Anterior cingulate cortex (tissue), 58 donors: ENCODE measurements at regions not wholly inside any gene's neighbourhood (a gene's known extent, or its start where the extent isn't known, plus 50 kb on each side); places are given as distances from the start of the nearest gene placed in this dataset.
"Not testable (repeated sequence)": the region's sequence is repeated elsewhere in the genome, so short reads cannot be mapped to it uniquely, and the experiment has no call there.

Experiments
- DNase-seq, 58 donors: peaks; one replicate each; lab custom pipeline; 2025; lab: John Stamatoyannopoulos, UW

- no peak for DNase-seq
Observed at GRCh38 chr11:90438069-90438468, 215.2 kb upstream of the CHORDC1 start.

- DNase-seq, result no peak
Observed at GRCh38 chr11:90434858-90435257, 212.0 kb upstream of the CHORDC1 start.

DNA sequence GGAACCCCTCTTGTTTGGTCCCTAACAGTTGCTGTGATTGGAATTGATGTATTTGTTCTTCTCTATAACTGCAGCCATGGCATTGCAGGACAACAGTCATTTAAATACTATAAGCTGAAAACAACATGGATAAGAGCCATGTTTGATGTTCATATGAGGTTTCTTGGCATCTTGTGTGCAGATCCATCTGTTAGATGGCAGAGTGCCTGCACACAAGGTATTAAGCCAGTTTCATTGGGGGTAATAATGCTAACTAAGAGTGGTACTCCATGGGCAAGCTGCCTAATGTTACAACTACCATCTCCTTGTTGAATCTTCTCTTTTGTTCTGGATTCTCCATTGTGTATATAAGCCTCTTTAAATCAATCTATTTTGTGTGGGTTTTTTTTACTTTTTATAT, 206.0 kb upstream of the CHORDC1 start:
- no peak for DNase-seq

- no peak for DNase-seq
Observed at GRCh38 chr11:90426442-90426841, 203.6 kb upstream of the CHORDC1 start.

DNA sequence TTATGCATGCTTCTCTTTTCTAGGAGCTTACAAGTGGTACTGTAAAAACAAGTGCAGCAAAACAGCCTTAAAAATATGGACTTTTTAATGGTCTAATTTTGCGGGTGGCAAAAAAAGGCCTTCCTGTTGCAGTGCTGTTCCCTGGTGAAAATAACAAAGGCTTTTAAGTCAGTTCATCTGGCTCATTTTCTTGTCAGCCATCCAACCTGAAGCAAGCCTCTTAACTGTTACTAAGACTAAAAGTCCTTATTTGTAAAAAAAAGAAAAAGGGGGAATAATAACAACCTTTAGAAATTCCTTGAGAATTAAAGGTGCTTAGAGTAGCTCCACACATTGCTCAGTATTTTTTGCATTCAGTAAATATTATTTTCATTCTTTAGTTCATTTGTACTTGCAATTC, 200.5 kb upstream of the CHORDC1 start:
- DNase-seq, result peak in 2 of 58 donors; percentile 0 to 3

- not testable (repeated sequence) for DNase-seq
Observed at GRCh38 chr11:90422787-90423186, 199.9 kb upstream of the CHORDC1 start.

- peak in 1 of 58 donors; percentile 3 for DNase-seq
Observed at GRCh38 chr11:90414221-90414620, 191.4 kb upstream of the CHORDC1 start.

- no peak for DNase-seq
Observed at GRCh38 chr11:90407350-90407749, 184.5 kb upstream of the CHORDC1 start.

GRCh38 chr11:90392692-90393091, 169.8 kb upstream of the CHORDC1 start:
- DNase-seq, result no peak

DNA sequence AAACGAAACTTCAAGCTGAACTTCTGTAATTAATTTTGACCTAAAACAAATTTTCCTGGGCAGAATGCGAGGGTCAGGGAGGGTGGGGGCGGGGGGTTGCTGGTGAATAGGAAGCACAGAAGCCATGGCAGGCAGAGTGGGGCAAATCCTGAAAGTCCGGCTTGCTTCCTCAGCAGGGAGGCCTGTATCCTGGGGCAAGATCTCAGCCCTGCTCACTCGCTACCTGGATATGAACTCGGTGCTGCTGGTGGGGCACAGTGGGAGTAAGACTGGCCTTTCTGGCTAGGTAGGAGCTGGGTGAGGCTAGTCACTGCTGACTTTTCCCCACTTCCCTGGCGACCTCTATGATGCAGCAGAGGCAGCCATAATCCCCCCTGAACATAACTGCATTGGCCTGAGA, 168.9 kb upstream of the CHORDC1 start:
- DNase-seq, result no peak

DNA sequence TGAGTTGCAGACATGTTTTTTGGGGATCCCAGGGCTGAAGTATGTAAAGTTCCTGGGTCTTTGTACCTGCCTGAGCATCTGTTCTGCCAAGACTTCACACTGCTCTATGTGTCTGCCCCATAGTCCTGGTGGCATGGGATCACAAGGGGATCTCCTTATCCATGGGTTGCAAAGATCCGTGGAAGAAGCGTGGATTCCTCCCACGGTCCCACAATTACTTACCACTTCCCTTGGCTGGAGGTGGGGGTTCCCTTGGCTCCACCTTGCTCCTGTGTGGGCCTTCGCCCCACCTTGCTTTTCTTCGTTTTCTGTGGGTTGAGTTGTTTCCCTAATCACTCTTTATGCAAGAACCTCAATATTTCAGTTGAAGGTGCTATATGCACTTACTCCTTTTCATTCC, 157.4 kb upstream of the CHORDC1 start:
- DNase-seq, result no peak

GRCh38 chr11:90373971-90374370, 151.1 kb upstream of the CHORDC1 start:
- DNase-seq, result no peak

DNA sequence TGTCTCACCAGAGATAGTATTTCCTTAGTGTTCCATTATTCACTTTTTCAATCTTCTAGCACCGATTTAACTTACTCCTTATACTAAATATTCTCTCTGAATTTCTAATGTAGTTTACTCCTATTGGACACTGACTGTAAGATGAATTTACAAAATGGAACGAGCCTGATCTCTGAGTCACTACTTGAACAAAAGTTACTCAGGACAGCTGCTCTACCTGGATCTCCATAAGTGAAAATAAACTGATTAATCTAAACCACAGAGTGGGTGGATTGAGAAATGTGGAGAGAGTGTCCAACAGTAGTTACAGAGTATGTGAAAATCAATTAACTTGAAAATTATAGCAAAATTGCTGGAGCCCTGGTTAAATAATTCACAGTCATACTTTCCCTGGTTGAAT, 141.7 kb upstream of the CHORDC1 start:
- no peak for DNase-seq

GRCh38 chr11:90363739-90364138, 140.9 kb upstream of the CHORDC1 start:
- no peak for DNase-seq

DNA sequence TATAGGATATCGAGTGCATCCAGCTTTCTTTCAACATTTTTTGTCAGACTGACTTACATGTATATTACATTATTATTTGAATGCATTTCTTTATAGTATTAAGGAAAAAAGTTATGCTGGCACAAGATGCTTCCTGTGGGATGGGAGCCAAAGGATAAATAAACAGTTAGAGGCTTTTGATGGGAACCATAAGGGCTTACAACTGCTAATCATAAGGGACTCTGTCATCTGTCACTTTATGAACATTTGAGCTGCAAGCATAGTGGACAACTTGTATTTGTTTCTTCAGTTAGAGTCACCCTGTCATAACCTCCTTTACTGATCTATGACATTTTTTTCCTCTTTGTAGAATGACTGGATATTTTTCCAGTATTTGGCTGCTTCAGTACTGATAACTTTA, 132.4 kb upstream of the CHORDC1 start:
- DNase-seq, result no peak

GRCh38 chr11:90349731-90350130, 126.9 kb upstream of the CHORDC1 start:
- no peak for DNase-seq

GRCh38 chr11:90344546-90344945, 121.7 kb upstream of the CHORDC1 start:
- no peak for DNase-seq

DNA sequence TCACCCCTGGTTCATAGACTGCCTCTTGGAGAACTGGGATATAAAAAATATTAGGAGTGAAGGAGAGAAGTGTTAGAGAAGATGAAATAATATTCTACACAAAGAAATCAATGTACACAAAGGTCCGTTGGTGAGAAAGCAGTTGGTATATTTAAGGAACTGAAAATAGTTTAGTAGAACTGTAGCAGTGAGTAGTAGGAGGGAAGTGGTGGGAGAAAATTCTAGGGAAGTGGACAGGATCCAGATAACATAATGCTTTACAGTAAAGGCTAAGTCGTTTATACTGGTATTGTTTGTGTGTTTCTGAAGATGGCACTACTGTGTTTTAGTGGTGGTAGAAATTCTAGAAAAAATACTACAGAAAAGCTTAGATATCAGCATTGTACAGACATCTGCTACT, 120.8 kb upstream of the CHORDC1 start:
- DNase-seq, result no peak

GRCh38 chr11:90341986-90342385, 119.1 kb upstream of the CHORDC1 start:
- no peak for DNase-seq

DNA sequence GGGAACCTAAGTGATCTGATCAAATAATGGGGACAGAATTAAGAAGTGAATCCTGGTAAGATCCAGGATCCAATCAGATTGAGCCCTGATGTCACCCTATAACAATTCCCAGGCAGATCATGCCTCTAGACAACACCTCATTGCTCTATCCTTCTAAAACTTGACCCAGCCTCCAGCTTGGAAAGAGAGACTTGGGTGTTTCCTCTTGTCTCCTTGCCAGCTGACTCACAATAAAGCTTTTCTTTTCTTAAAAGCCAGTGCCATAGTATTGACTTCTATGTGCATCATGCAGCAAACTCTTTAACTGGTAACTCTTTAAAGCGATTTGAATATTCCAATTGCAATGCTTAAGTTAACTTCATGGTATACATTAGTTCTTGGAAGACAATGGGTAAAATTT, 109.6 kb upstream of the CHORDC1 start:
- no peak for DNase-seq

- DNase-seq, result no peak
Observed at GRCh38 chr11:90330632-90331031, 107.8 kb upstream of the CHORDC1 start.

GRCh38 chr11:90329043-90329442, 106.2 kb upstream of the CHORDC1 start:
- no peak for DNase-seq

DNA sequence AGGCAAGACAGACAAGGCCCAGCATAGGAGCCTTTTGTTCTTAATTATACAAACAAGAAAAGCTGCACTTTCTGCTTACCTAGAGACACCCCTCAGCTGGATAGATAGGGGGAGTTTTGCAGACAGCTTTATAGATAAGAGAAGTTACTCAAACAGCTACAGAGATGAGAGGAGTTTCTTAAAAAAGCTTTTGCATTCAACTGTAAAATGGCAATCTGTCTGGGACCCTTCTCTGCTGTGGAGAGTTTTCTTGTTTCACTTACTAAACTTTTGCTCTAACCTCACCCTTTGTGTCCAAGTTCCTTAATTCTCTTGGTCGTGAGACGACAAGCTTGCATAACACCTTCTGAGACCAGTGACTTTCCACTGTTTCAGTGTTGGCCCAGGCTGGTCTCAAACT, 103.8 kb upstream of the CHORDC1 start:
- no peak for DNase-seq

GRCh38 chr11:90323289-90323688, 100.4 kb upstream of the CHORDC1 start:
- DNase-seq, result no peak
